ENCODE measurements at regions not wholly inside any gene's neighbourhood (a gene's known extent, or its start where the extent isn't known, plus 50 kb on each side); places are given as distances from the start of the nearest gene placed in this dataset.

DNA sequence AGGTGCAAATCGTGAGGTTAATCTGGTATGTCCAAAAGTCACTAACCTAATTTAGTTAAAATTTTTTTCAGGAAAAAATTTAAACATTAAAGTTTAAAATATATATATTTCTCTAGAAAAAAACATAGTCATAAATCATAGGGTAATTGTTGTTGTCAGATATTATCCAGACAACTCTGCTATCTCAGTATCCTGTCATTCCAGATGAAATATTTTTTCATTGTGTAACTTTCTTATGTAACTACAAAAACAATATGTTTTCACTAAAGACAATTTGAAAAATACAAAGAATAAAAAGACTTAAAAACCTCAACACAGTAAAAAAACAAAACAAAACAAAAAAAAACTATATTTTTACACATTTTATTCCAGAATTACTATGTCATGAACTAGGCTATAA, 57.6 kb downstream of the TENT5A start:
- DNase-seq (ENCODE audit: low read depth), result no peak

DNA sequence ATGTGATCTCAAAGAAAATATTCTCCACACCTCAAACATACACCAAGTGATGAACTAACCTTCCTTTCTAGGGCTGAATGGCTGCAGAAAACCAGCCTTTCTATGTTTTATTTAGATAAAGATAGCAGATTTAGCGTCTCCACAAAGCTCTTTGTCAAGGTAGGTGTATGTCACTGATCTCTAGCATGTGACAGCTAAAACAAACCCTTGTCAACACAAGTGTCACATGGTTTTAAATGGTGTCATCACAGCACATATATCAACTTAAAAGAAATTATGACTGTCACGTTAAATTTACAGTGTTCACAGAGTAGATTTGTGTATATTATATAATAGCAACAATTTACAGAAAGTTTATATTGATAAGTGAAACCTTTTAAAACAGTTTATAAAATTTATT, 58.3 kb downstream of the TENT5A start:
- DNase-seq (ENCODE audit: low read depth), result no peak

DNA sequence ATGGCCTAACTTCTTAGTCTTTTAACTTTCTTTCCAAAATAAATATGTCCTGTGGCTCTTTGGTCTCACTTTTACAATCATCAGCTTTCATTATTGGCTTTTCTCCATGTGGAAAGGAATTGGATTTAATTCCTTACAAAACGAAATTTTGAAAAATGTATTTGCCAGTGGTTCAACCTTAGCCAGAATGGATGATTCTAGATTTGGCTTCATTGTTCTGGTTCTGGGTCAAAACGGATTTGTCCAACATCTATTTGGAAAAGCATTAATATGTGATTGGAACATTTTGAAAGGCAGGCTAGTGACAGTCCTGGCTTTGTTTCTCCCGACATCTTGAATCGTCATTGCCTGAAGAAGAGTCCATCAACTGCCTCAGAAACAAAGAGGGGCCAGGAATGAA, 59.2 kb downstream of the TENT5A start:
- no peak for DNase-seq (ENCODE audit: low read depth)

DNA sequence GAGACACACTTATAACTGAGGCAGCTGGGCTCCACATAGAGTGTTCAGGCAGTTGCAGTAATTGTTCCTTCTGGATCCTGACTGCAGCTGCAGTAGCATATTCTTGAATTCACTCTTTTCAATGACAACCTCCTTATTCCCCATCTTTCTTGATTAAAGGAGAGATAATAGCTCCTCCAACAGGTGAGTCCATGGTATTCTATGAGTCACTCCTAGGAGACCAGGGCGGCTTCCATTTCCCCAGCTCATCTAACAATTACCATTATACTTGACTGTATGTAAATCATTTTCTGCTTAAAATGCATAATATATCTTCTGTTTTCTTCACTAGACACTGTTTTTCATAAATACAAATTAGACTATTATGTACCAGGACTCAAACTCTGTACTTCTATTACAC, 62.4 kb downstream of the TENT5A start:
- no peak for DNase-seq (ENCODE audit: low read depth)

DNA sequence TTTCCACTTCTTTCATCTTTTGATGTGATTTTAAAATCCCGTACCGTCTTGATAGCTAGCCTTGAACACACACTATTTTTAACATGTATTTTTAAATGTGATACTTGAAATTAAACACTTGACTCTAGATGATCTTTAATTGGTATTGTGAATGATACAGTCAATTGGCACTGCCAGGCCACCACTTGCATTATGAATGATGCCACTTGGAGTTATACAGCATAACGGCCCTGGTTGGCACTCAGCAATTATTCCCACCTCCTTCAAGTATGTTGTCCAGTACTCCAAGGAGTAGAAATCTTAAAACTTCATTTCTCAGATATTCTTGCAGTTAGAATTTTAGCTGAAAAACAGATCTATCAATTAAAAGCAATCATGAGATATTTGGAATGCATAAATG, 62.9 kb downstream of the TENT5A start:
- no peak for DNase-seq (ENCODE audit: low read depth)

DNA sequence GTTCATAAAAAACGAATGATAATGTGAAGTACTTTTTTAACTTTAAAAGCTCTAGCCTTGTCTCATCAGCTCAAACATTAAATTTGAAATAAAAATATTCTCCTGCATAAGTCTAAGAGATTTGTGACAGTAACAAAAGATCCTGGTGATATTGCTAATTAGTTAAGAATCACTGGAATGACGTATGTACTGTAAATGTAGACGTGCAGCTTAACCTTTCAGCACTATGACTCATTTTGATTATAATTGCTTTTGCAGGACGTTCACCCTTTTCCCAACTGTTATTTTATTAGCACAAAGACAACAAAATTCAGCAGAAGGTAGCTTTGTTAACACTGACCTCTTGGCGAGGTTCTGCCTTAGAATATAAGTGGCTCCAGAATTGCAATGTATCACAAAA, 68.6 kb downstream of the TENT5A start:
- DNase-seq (ENCODE audit: low read depth), result no peak

DNA sequence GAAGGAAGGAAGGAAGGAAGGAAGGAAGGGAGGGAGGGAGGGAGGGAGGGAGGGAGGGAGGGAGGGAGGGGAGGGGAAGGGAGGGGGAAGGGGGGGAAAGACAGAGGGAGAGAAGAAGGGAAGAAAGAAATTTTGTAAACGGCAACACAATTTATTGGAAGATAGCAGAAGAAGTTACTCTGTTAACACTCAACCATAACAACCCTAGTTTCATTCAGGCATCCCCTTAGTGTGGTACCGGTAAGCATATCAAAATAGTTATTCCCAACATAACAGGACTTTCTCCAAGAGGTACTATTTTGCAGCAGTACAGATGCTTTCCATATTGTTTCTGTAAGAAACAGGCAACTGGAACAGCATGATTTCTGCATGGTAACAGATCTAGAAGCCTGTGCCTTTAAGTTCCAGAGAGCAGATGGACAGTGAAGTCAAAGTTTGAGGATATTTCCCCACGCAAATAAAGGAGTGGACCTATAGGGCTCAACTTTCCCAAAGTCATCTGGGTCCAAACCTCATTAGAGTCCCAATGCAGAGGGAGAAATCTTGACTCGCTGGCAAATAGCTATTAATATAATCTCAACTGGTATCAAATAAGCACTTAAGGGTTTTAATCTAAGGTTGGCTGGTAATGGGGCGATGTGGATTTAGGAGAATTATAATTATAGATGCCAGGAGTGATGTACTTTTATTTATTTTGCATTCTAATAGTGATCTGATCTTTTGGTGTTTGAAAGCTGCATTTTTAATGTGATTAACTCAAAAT, 69.4 kb downstream of the TENT5A start:
- DNase-seq (ENCODE audit: low read depth), result no peak

DNA sequence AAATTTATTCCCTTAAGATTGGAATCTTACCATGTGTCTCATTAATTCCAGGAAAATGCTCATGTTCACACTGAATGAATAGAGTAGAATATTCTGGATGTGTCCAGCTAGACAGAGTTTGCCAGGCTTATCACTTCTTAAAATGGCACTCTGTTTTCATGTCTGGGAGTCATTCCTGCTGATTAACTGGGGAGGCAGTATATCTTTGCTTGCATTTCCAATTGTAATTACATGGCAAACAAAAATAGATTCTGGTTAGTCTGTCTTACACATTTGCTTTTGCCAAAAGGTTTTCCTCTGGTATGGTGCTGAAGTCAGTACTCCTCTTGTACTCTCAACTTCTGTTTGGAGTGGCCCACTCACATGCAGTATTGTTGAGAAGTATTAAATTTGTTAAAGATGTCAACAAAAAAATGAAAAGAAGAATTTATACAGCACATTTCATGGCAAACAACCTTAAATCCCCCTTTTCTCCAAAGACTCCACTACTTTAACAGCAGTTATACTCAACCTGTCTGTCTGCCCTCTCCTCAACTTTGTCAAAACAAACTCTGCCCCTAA, 70.2 kb downstream of the TENT5A start:
- no peak for DNase-seq (ENCODE audit: low read depth)

DNA sequence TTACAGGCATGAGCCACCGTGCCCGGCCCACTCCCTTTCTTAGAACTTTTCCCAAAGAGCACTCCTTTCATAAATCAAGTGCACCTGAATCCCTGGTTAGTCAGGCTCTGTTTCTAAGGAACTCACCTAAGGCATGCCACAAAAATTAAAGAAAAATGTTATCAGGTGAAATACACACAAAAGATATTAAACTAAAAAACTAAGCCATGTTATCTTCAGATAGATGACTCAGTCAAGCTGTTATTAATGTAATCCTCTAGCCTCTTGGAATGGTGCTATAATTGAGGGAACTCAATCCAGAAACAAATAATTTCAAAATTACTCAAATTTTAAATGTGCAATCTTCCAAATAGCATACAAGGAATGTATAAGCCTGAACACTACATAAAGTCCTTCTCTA, 83.0 kb downstream of the TENT5A start:
- no peak for DNase-seq (ENCODE audit: low read depth)

DNA sequence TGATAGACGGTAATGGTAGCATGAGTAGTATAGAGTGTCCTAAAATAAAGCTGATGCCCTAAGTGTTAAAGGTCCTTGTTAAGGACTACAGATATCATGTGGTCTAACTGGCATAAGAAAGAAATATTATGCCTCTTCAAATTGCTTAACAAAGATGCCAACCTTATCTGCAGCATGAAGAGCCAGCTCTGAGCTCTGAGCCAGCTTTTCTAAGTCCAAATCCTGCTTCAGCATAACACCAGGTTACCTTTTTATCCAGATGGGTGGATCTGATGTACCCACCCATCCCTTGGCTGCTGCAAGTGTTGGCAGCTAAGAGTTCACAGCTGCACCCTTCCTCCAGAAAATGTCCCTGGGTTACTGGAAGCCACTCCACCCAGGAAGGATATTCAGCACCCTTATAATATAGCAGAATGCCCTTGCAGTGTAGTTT, 83.8 kb downstream of the TENT5A start:
- DNase-seq (ENCODE audit: low read depth), result no peak

DNA sequence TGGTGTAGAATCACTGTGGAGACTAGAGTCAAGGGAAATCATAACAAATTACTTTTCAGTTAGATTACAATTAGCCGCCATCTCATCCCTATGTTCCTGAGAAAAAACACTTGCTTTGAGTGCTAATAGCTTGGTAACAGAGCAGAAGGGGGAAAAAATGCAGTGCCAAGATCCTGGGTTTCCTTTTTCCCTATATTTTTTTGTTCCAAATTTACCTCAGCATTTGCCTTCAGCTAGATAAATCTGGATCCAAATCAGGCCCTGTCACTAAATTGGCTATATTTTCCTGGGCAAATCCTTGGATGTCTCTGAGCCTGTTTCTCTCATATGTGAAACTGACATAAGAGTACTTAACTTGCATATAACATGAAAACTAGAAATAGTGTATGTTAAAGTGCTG, 86.0 kb downstream of the TENT5A start:
- DNase-seq (ENCODE audit: low read depth), result no peak

DNA sequence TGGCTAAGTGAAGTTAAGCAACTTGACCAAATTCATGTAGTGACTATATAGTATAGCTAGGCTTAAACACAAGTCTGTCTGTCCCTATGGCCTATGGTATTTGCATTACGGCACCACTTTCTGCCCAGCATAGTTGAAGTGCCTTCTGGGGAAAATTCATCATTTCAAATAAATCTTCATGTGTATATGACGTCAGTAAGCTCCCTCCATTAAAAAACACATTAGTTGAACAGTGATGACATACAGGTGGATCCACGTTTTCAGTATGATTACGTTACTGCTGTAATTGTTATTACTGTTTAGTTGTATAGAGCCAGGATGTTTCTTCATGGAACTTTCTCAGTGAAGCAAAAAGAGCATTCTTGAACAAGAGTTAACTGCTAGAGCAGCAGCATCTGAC, 96.2 kb downstream of the TENT5A start:
- no peak for DNase-seq (ENCODE audit: low read depth)

DNA sequence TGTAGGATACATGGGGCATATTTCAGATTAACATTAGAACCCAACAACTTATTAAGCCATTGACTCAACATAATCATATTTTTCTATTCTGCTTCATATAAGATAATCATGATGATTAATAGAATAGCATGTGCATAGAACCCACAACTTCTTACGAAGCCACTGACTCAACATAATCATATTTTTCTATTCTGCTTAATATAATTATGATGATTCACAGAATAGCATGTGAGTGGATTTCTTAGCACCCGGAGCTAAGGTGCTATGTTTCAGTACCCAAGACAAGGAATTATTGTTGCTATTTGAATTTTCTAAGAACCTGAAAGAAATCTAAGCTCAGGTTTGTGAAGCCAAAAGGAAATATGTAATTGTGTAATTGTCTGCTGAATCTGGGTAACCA, 96.8 kb downstream of the TENT5A start:
- DNase-seq (ENCODE audit: low read depth), result no peak

DNA sequence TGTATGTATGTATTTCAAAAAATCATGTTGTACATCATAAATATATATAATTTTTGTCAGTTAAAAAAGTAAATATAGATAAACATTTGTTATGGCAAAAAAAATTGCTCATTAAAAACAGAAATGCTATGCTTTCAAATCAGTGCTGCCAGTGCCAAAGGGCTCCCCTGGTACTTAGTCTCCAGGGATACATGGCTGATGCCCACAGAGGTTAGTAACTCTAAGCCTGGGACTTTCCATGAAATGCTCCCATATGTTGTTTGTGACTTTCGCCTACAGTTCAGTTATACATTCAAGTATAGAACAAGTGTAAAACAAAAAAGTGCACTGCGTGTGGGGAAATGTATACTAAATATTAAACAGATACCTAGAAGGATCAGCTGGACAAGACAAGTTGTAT, 104.0 kb downstream of the TENT5A start:
- no peak for DNase-seq (ENCODE audit: low read depth)

DNA sequence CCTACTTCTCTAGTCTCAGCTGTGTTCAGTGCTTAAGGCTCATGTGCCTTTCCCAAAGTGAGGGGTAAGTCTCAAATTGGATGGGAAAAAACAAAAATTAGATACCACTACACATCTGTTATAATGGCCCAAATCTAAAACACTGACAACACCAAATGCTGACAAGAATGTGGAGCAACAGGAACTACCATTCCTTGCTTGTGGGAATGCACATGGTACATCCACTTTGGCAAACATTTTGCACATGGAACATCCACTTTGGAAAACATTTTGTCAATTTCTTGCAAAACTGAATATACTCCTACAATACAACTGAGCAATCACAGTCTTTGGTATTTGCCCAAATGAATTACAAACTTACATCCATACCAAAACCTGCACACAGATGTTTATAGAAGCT, 109.3 kb downstream of the TENT5A start:
- DNase-seq (ENCODE audit: low read depth), result no peak

DNA sequence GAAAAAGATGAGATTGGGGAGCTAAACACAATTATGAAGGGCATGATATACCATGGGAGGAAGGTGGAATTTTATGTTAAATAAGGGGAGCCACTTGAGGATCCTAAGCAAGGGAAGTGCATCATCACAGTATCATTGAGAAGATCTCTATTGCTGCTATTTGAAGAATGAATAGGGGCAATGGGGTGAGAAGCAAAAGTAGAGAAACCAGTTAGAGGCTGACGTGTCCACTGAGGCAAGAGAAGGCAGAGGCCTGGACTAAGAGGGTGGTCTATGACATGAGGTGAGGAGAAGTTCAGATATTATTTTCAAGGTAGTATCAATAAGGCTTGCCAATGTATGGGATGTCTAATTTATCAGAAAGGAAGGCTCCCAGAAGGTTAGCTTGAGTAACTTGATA, 111.6 kb downstream of the TENT5A start:
- no peak for DNase-seq (ENCODE audit: low read depth)

DNA sequence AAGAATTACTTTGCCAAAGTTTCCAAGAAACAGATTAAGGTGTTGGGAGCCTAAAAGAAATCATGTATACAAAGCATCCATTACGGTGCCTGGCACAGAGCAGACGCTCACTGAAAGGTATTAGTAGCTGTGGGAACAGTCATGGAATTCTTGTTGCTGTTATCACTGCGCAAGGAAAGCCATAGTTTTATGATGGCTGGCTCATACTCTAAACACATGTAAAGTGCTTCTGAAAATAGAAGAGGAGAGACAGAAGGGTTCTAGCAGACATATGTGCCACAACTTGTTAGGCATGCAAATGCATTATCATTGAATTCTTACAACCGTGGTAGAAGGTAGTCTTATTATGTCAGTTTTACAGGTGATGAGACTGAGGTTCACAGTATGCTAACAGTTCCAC, 112.4 kb downstream of the TENT5A start:
- DNase-seq (ENCODE audit: low read depth), result no peak

DNA sequence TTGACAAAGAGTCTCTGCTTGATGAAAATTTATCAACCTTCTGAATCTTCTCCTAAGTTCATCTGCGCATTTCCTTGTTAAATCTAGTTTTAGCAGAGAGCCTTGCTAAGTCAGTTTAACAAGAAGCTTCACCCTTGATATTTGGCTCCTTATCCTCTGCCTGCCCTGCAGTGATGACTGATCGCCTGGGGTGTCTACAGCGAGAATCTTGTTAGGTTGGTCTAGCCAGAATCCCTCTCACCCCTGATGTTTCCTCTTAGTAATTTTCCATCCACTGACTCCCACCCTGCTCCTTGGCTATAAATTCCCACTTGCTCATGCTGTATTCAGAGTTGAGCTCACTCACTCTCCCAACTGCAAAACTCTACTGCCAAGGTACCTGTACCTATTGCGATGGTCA, 114.1 kb downstream of the TENT5A start:
- DNase-seq (ENCODE audit: low read depth), result no peak

DNA sequence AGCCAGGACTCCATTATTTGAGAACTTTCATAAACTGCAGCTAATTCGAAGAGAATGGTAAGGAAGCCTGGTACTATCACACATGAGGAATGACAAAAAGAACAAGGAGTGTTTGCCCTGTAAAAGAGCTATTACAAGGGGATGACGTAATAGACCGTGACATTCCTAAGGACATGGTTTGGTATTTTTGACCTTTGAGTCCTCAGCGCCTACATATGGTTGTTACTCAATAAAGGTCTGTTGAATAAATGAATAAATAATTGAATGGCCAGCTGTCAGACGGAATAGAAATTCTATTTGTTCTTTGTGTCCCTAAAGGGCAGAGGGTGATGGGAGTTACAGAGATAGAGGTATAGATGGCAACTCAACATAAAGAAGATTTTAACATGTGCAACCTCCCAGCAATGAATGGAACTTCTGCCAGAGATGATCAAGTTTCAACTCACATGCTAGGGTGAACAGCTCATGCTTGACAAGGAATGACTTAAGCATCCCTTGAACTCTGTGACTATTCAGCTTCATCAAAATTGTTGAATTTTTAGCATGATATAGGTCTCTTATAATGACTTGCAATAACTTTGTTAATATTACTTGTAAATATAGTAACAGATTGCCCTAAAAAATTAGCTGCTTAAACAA, 115.4 kb downstream of the TENT5A start:
- no peak for DNase-seq (ENCODE audit: low read depth)

DNA sequence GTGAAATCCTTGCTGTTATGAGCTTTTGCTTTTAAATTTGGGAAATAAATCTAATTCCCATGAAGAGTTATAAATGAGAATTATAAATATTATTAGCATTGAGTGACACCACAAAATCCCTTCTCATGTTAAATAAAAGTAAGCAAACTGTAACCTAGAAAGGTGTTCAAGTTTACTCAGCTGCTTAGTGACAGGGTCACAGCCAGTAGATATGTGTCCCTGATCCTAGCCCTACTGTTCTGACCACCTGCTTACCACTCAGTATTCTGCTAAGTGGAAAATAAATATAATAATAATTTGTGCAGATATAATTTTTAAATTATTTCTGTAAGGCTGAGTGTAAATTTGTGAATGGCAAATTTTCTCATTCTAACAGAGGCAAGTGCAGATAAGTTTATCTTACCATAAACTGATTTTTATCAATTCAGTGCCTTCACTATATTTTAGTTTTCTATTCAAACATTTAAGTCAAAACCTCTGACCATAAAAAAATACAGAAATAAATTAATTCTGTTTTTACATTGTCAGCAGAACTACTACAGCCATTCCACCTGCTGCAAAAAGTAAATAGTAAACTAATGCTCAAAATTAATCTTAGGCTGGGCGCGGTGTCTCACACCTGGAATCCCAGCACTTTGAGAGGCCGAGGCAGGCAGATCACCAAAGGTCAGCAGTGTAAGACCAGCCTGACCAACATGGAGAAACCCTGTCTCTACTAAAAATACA, 118.2 kb downstream of the TENT5A start:
- no peak for DNase-seq (ENCODE audit: low read depth)

DNA sequence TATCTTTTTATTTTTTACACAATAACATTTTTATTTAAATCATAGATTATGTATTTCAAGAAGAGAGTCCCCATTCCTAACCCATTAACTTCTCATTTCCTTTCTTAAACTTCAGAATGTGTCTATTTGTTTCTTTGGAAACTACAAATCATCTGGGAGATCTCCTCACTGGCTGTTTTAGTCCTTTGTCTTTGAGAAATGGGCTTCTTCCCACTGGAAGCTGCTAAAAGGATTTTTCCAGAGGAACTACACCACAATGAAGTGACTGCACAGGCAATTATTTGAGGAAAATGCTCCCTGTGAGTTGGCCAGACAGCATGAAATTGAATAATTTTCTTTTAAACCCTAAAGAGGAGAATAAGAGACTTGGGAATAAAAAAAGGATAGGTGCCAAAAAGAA, 119.1 kb downstream of the TENT5A start:
- no peak for DNase-seq (ENCODE audit: low read depth)

DNA sequence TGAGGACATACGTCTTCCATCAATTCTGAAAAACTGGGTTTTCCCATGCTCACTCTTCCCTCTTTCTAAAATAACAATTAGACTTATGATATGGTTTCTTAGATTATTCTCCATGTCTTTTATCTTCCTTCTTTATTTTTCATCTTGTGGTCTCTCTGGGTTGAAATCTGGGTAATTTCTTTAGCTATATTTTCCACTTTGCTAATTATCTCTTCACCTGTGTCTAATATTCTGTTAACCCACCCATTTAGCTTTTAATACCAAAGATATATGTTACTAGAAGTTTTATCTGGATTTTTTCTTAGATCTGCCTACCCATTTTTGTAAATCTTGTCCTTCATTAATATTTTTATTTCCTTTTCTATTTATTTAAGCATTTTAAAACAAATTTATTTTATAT, 121.8 kb downstream of the TENT5A start:
- DNase-seq (ENCODE audit: low read depth), result no peak

DNA sequence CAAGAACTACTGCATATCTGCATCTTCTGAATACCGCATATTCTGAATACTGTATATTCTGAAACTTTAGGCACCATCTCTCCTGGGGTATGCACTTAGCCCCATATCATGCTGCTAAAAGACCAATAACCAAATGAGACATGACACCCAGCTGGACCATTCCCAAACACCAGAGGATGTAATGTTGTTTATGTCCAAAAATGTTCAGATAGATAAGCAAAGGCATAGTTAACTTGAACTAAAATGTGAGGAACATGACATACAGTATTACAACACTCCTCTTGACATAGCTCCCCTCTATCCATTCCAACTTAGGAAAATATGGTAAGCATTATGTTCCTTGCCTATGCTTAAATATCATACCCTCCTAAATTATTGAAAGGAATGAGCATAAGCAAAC, 127.3 kb downstream of the TENT5A start:
- DNase-seq (ENCODE audit: low read depth), result no peak

All from stimulated activated CD8-positive, alpha-beta memory T cell treated with anti-CD3 and anti-CD28 coated beads, Interleukin-12 subunit alpha, Interleukin-12 subunit beta, amount 100 ng/mL, for 4 hours (primary cell).